Activated CD8-positive, alpha-beta memory T cell treated with anti-CD3 and anti-CD28 coated beads, Interleukin-2, amount 50 U/mL, for 4 hours (primary cell): ENCODE measurements at regions not wholly inside any gene's neighbourhood (a gene's known extent, or its start where the extent isn't known, plus 50 kb on each side); places are given as distances from the start of the nearest gene placed in this dataset.
A peak's percentile ranks its signal among the peaks of the same experiment; 100 is the strongest.

Experiments
- DNase-seq: peaks from one replicate; pipeline ENCODE4 v3.0.0-alpha.2; 2020

DNA sequence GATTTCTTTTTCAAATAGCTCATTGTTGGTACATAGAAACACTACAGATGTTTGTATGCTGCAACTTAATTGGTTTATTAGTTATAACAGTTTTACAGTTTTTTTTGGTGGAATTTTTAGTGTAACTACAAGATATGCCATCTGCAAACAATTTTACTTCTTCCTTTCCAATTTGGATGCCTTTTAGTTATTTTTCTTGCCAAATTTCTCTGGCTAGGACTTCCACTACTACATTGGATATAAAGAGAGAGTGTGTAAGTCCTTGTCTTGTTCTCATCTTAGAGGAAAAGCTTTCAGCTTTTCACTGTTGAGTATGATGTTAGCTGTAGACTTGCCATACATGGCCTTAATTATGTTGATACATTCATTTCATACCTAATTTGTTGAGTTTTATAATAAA lies 143.6 kb upstream of the EOMES start:
- no peak for DNase-seq

GRCh38 chr3:27869152-27869551 lies 147.0 kb upstream of the EOMES start:
- DNase-seq = no peak

DNA sequence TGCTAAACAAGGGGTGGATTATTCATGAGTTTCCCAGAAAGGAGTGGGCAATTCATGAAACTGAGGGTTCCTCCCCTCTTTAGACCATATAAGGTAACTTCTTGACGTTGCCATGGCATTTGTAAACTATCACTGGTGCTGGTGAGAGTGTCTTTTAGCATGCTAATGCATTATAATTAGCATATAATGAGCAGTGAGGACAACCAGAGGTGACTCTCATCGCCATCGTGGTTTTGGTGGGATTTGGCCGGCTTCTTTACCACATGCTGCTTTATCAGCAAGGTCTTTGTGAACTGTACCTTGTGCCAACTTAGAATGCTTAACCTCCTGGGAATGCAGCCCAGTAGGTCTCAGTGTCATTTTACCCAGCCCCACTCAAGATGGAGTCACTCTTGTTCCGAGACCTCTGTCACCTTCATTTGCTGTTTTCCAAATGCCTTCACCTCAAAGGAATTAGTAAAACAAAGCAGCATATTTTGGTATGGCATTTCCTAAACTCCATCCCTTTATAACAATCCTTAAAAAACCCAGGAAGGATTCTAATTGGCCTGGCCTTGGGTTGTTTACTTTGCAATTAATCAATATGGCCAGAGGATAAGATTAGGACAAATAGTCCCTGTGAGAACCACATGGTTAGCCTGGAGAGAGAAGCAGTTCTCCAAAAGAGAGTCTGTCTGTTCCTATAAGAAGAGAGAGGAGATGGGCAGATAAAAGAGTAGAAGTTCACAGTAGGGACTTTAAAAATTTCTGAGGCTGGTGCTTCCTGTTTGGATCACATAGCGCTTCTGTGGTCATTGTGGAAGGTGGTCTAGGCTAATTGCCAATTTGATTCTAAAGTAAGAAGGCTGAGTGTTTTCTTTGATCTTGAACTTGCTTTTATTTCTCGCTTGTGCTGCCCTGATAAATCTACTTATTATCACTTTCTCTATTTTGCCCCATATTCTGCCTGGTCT lies 155.2 kb upstream of the EOMES start:
- no peak for DNase-seq

GRCh38 chr3:27878014-27878383 lies 155.9 kb upstream of the EOMES start:
- DNase-seq = no peak

GRCh38 chr3:27880969-27881892 lies 159.1 kb upstream of the EOMES start:
- DNase-seq = peak; percentile 47

DNA sequence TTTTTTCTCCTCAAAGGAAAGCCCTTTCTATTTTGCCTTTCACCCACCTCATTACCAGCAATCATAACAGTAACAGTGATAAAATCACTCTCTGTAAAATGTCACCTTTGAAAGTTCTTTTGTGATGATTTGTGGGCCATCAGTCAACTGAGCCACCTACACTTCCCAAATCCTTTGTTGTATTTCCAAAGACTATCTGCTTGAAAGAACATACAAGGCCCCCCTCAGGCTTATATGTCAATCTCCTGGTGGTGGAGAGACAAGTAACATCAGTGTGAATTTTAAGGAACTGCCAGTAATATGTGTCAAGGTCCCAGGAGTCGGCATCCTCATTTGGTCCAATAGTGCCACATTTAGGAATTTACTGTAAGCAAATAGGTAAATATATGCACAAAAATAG lies 161.1 kb upstream of the EOMES start:
- no peak for DNase-seq

- no peak for DNase-seq
These were observed 163.5 kb upstream of the EOMES start for GRCh38 chr3:27885641-27886040.

DNA sequence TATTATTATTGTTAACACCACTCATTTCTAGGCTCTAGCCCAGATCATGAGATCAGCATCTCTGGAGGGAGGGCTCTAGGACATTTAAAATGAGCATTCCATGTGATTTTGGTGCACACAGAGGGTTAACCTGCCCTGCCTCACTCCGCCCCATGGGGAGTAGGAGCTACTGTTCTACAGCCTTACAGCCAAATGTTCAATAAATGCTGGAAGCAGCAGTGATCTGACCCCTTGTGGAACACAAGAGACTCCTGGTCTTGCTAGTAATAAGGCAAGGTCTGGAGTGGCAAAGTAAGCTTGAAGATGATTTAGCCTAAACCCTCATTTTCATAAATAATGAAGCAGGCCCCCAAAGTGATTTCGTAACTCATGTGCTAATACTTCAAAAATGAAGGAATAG lies 166.4 kb upstream of the EOMES start:
- no peak for DNase-seq

- DNase-seq = no peak
These were observed 167.6 kb upstream of the EOMES start for GRCh38 chr3:27889745-27890144.

DNA sequence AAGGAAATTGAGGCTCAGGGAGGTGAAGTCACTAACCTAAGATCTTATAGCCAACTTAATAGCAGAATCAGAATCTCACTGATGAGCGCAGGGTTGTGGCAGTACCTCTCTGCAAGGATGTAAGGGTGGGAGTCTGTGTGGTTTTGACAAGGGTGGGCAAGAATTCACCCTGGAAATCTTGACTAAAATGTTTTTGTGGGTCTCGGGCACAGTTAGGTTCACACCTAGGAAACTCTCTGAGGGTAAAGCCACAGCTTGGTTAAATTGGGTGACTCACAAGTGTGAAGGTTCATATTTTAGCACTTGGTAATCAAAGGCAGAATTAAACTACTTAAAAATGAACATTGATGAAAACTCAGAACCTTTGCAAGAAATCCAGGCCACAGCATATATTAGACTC lies 178.2 kb upstream of the EOMES start:
- DNase-seq = peak; percentile 43

GRCh38 chr3:27903446-27903845 lies 181.3 kb upstream of the EOMES start:
- DNase-seq = no peak

DNA sequence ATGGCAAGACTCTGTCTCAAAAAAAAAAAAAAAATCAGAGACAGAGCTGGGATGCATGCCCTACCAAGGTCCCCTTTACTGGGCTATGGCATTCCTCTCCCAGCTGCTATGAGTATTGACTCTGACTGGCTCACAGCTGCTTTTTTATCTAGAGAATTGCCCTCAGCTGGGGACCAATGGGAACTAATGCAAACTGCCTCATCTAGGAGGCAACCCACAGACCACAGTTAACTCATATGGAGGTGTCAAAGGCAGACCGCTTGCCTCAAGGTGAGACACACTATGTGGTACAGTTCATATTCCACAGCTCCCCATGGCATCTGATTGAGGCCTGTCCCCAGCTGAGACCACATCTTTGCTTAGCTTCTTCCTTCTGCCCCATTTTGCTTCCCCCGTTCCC lies 183.5 kb upstream of the EOMES start:
- peak; percentile 35 for DNase-seq

DNA sequence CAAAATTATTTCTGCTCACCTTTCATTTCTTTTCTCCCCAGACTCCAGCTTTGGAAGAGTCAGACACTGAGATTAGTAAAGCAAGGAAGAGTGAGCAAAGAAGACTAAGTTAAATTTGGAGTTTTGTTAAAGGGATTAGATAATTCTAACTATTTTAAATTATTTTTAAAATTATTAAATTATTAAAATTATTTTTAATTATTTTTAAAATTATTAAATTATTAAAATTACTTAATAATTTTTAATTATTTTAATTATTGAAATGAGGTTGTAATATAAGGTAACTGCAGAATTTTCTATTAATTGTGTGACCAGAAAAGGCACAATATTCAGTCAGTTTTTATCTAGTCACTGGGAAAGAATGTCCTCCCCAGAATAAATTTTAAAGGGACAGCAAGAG lies 185.0 kb upstream of the EOMES start:
- no peak for DNase-seq

DNA sequence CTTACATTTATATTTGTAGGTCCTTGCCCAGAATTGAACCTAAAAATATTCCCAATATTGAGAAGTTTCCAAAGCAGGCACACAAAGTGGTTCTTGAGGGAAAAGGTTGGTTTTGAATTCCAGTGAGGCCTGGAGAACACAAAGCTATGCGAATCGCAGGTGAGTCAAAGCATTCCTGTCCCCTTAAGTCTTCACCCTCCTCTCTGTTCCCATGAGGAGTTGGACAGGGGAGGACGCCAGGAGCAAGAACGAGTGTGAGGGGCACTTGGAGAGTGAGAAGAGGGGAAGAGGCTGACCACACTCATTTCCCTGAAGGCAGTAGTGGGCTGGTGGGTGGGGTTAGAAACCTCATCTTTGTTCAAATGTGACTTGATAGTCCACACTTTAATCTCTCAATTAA lies 185.8 kb upstream of the EOMES start:
- no peak for DNase-seq

DNA sequence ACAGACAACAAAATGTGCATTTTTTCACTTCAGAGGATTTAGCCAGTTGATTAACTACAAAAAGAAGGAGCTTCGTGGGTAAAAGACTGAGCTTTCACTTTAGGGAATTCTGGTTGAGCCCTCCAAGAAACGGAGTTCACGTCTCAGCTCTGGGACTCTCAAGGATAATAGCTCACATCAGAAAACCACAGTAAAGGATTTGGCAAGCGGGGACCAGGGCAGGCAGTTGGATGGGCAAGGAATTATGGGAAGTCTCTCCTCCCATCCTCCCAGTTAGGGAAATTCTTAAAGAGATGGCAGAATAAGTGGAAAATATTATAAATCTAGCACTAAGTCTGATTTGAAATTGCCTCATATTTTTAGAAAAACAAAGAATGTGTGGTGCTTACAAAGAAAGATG lies 188.3 kb upstream of the EOMES start:
- DNase-seq = no peak

- DNase-seq = no peak
These were observed 192.1 kb upstream of the EOMES start for GRCh38 chr3:27914199-27914598.

DNA sequence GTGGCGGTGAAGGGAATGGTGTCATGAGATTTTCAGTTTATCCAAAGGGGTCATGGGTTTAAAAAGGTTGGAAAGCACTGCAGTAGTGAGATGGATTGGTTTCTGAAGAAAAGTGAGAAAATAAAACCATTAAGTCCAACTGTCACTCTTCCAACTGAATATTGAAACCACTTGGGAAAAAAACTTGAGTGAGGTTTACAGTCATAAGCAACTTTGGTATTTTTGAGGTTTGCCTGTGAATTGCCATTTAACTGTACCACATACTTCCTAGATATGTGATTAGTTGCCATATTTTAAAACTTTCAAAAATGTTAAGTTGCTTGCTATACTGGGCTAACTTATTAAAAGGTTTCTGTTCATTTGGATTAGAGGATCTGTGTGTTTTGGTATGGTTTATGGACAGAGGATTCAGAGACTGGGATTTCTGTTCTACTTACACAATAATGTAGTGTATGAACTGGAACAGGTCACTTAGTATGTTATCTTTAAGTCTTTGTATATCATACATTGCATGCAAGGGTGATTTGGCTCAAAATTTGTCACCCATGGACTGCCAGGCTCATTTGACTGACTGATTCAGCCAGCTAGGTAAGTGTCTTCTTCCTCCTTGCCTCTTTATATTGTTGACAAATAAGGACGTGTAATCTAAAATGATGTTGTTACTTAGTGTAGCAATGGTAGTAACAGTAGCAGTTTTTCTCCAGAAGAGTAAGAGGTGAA lies 201.4 kb upstream of the EOMES start:
- no peak for DNase-seq

- DNase-seq = no peak
These were observed 205.8 kb upstream of the EOMES start for GRCh38 chr3:27927882-27928281.

GRCh38 chr3:27930052-27930602 lies 208.0 kb upstream of the EOMES start:
- no peak for DNase-seq

GRCh38 chr3:27935492-27935891 lies 213.4 kb upstream of the EOMES start:
- DNase-seq = no peak

DNA sequence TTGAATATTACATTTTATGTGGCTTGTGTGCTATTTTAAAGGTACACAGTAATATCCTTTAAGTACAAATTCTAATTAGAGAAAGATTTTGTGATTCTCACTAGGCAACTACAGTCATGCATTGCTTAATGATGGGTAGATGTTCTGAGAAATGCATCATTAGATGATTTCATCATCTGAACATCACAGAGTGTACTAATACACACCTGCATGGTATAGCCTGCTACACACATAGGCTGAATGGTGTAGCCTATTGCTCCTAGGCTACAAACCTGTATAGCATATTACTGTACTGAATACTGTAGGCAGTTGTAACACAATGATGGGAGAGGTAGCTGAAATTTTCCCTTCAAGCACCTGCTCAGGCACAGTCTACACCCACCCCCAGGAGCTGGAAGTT lies 217.4 kb upstream of the EOMES start:
- DNase-seq = no peak

DNA sequence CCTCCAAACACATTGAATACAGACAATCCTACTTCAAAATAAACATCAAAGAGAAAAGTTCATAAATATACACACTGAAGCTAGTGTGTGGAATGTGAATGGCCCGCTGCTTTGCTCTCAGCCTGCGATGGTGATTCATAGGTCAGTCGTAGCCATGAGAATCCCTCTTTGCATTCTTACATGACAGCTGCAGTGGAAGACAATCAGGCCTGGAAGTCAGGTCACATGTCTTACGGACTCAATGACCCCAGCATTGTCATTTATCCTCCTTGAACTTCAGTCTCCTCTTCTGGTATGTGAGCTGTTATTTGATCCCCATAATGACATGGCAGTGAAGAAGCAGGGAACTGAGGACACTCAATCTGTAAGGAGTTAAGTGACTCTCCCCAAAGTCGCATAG lies 217.8 kb upstream of the EOMES start:
- DNase-seq = no peak

DNA sequence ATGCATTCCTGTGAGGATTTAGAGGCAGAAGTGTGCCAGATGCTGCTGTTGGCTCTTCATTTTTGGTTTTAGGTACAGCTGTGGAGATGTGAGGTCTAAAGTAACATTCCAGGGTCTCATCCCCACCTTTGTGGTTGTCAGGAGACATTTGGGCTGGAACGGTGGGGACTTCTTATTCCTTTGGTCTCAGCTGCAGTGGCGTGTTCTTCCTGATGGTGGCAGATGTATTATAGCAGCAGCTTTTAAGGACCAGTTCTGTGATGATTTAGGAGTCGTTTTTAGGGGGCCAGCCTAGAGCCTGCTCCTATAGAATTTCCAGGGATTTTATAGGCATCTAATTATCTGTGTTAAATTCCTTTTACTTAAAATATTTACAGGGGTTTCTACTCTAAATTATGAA lies 221.0 kb upstream of the EOMES start:
- DNase-seq = peak; percentile 16
